ENCODE measurements at regions not wholly inside any gene's neighbourhood (a gene's known extent, or its start where the extent isn't known, plus 50 kb on each side); places are given as distances from the start of the nearest gene placed in this dataset.

- DNase-seq (ENCODE audit: low spot score): no peak
Measured at GRCh38 chr1:55610203-55610602, 395.0 kb upstream of the USP24 start.

GRCh38 chr1:55609630-55610029 is 394.5 kb upstream of the USP24 start:
- DNase-seq (ENCODE audit: low spot score): no peak

- DNase-seq (ENCODE audit: low spot score): no peak
Measured at GRCh38 chr1:55605155-55605554, 390.0 kb upstream of the USP24 start.

GRCh38 chr1:55604749-55605148 is 389.6 kb upstream of the USP24 start:
- no peak for DNase-seq (ENCODE audit: low spot score)

GRCh38 chr1:55604179-55604578 is 389.0 kb upstream of the USP24 start:
- DNase-seq (ENCODE audit: low spot score): no peak

- DNase-seq (ENCODE audit: low spot score): no peak
Measured at GRCh38 chr1:55600242-55600641, 385.1 kb upstream of the USP24 start.

GRCh38 chr1:55597910-55598309 is 382.7 kb upstream of the USP24 start:
- no peak for DNase-seq (ENCODE audit: low spot score)

- DNase-seq (ENCODE audit: low spot score): no peak
Measured at GRCh38 chr1:55594701-55595100, 379.5 kb upstream of the USP24 start.

GRCh38 chr1:55593298-55593697 is 378.1 kb upstream of the USP24 start:
- DNase-seq (ENCODE audit: low spot score): no peak

- DNase-seq (ENCODE audit: low spot score): no peak
Measured at GRCh38 chr1:55592122-55592521, 377.0 kb upstream of the USP24 start.

GRCh38 chr1:55589671-55590297 is 374.6 kb upstream of the USP24 start:
- no peak for DNase-seq (ENCODE audit: low spot score)

GRCh38 chr1:55588309-55588708 is 373.1 kb upstream of the USP24 start:
- DNase-seq (ENCODE audit: low spot score): no peak

GRCh38 chr1:55586771-55587170 is 371.6 kb upstream of the USP24 start:
- no peak for DNase-seq (ENCODE audit: low spot score)

- no peak for DNase-seq (ENCODE audit: low spot score)
Measured at GRCh38 chr1:55585402-55585792, 370.2 kb upstream of the USP24 start.

GRCh38 chr1:55584526-55585401 is 369.6 kb upstream of the USP24 start:
- DNase-seq (ENCODE audit: low spot score): no peak

- no peak for DNase-seq (ENCODE audit: low spot score)
Measured at GRCh38 chr1:55582084-55582483, 366.9 kb upstream of the USP24 start.

- no peak for DNase-seq (ENCODE audit: low spot score)
Measured at GRCh38 chr1:55580845-55581332, 365.7 kb upstream of the USP24 start.

GRCh38 chr1:55579332-55580001 is 364.3 kb upstream of the USP24 start:
- DNase-seq (ENCODE audit: low spot score): no peak

GRCh38 chr1:55578646-55579045 is 363.5 kb upstream of the USP24 start:
- DNase-seq (ENCODE audit: low spot score): no peak

GRCh38 chr1:55575571-55576279 is 360.6 kb upstream of the USP24 start:
- no peak for DNase-seq (ENCODE audit: low spot score)

GRCh38 chr1:55574691-55575225 is 359.6 kb upstream of the USP24 start:
- no peak for DNase-seq (ENCODE audit: low spot score)

Measured in CD4-positive, alpha-beta T cell treated with Interleukin-15 for 4 hours (primary cell).